NT2/D1 (cell line): ENCODE measurements at regions not wholly inside any gene's neighbourhood (a gene's known extent, or its start where the extent isn't known, plus 50 kb on each side); places are given as distances from the start of the nearest gene placed in this dataset.

Experiments
- SUZ12 ChIP-seq: IDR thresholded peaks from 2 replicates; pipeline ENCODE4 v1.6.1; 2011; ENCODE audit not compliant: insufficient read length, insufficient read depth; ENCODE audit errors: extremely low read depth
- YY1 ChIP-seq: IDR thresholded peaks from 2 replicates; pipeline ENCODE4 v1.6.1; 2011; ENCODE audit not compliant: insufficient read length, insufficient read depth
- ZNF274 ChIP-seq: IDR thresholded peaks from 2 replicates; pipeline ENCODE4 v1.6.1; 2011; ENCODE audit warnings: mild to moderate bottlenecking, low read depth, low read length

DNA sequence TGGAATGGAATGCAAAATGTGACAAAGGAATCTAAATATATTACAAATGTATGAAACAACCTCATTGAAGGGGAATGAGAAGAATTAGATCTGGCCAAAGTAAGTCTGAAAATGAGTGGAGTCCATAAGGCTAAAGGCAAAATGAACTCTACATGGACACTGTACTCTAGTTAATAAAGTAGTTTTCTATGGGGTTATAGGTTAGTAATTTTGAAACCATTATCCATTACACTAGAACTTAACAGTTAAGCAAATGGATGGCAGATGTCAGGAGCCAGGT lies 222.1 kb downstream of the NUAK1 start:
- no peak for TF ChIP-seq ZNF274
- TF ChIP-seq YY1: no peak
- TF ChIP-seq SUZ12: no peak
